Uterus (tissue), 2 donors: ENCODE measurements at regions not wholly inside any gene's neighbourhood (a gene's known extent, or its start where the extent isn't known, plus 50 kb on each side); places are given as distances from the start of the nearest gene placed in this dataset.

Source experiments
- CTCF ChIP-seq, 4 experiments: fragments of 200-600 bp in 2 of 4; fragments of 450-650 bp in 2 of 4; sonication (generic) in 2 of 4; IDR thresholded peaks; one replicate each; pipeline ENCODE4 v1.5.1; 2016 to 2019; ENCODE audit warnings: antibody characterized with exemption in 4 of 4, mild to moderate bottlenecking in 2 of 4, moderate library complexity in 1 of 4
- POLR2A ChIP-seq, 2 donors: fragments of 450-650 bp; IDR thresholded peaks; one replicate each; pipeline ENCODE4 v1.6.1; 2016; ENCODE audit warnings: antibody characterized with exemption in 2 of 2, mild to moderate bottlenecking in 1 of 2, moderate library complexity in 1 of 2

GRCh38 chr11:104385884-104386283, 221.9 kb upstream of the PDGFD start:
- TF ChIP-seq CTCF (IDR thresholded peaks at IDR 0.05): no peak
- TF ChIP-seq POLR2A (IDR thresholded peaks at IDR 0.05): no peak
